Esophagus squamous epithelium (tissue), 5 donors: ENCODE measurements at regions not wholly inside any gene's neighbourhood (a gene's known extent, or its start where the extent isn't known, plus 50 kb on each side); places are given as distances from the start of the nearest gene placed in this dataset.
"Not testable (repeated sequence)": the region's sequence is repeated elsewhere in the genome, so short reads cannot be mapped to it uniquely, and the experiment has no call there.

Experiments
- DNase-seq: peaks from one replicate; lab custom pipeline; 2025; lab: John Stamatoyannopoulos, UW
- H3K27ac ChIP-seq, 4 donors: fragments of 200-600 bp; sonication (generic); one replicate each; pipeline ENCODE4 v1.5.1; 2016 to 2019; ENCODE audit warnings: mild to moderate bottlenecking in 1 of 4
- H3K27me3 ChIP-seq, 4 donors: fragments of 200-600 bp; sonication (generic); 1 replicate in 3 of 4; 2 replicates in 1 of 4; pipeline versions ENCODE4 v1.5.1 to v1.6.0; 2017 to 2021; ENCODE audit warnings: antibody characterized with exemption in 1 of 4
- H3K36me3 ChIP-seq, 3 donors: fragments of 200-600 bp; sonication (generic); one replicate each; pipeline ENCODE4 v1.5.1; 2016 to 2019
- H3K4me1 ChIP-seq, 3 donors: fragments of 200-600 bp; sonication (generic); one replicate each; pipeline ENCODE4 v1.5.1; 2017 to 2019
- H3K4me3 ChIP-seq, 4 donors: fragments of 200-600 bp; sonication (generic); 1 replicate in 3 of 4; 2 replicates in 1 of 4; pipeline ENCODE4 v1.5.1; 2016 to 2019; ENCODE audit warnings: mild to moderate bottlenecking in 2 of 4, moderate library complexity in 1 of 4
- H3K9me3 ChIP-seq, 3 donors: fragments of 200-600 bp; sonication (generic); one replicate each; pipeline ENCODE4 v1.5.1; 2016 to 2019
- CTCF ChIP-seq, 6 experiments: fragments of 450-650 bp in 4 of 6; fragments of 200-600 bp in 2 of 6; sonication (generic) in 2 of 6; IDR thresholded peaks; one replicate each; pipeline ENCODE4 v1.5.1; 2016 to 2019; ENCODE audit warnings: antibody characterized with exemption in 6 of 6, mild to moderate bottlenecking in 4 of 6, moderate library complexity in 4 of 6
- POLR2A ChIP-seq, 4 donors: fragments of 450-650 bp; IDR thresholded peaks; one replicate each; pipeline ENCODE4 v1.6.1; 2017; ENCODE audit warnings: antibody characterized with exemption in 4 of 4, mild to moderate bottlenecking in 4 of 4, moderate library complexity in 3 of 4
- WGBS, 2 donors: methylation state at CpG; one replicate each; pipeline ENCODE4 v1.1.5; 2018; 5-methylcytosine and 5-hydroxymethylcytosine counted together
- intact Hi-C: fragments of 100-400 bp; cut with DNase I; formaldehyde crosslinking; loops from one replicate; pipeline ENCODE4 v1.15.0; 2022
- donor health status: DM: yes; HTN: yes; CAD: no.

- WGBS, 2 donors, result 68 to 71% methylated on average over 3 to 10 of the region's 18 CpGs
- Histone ChIP-seq H3K9me3 (peaks cover 0 to under 1% (median 0%) of the 10 kb centered on the region in 3 donors), H3K4me3 (no peak overlapping the region), H3K36me3 (no peaks in the 10 kb centered on the region), H3K27ac (no peak overlapping the region), H3K4me1 (no peaks in the 10 kb centered on the region), H3K27me3 (peaks cover 0 to 11% (median 0%) of the 10 kb centered on the region in 4 donors)
- TF ChIP-seq CTCF (IDR thresholded peaks at IDR 0.05), result no peak
- no peak for TF ChIP-seq POLR2A (IDR thresholded peaks at IDR 0.05)
- no peak for DNase-seq
- intact Hi-C loops, result no loop called here
These were observed 69.4 kb upstream of the COL5A1 start for GRCh38 chr9:134571946-134572917.

- DNase-seq, H3K4me3 ChIP-seq, intact Hi-C loops, H3K27ac ChIP-seq, H3K36me3 ChIP-seq, H3K4me1 ChIP-seq, H3K9me3 ChIP-seq: not testable (repeated sequence)
- peaks cover 0 to 34% (median 0%) of the 10 kb centered on the region in 4 donors for H3K27me3 ChIP-seq
- WGBS, 2 donors, result 60% methylated on average over 2 of the region's 6 CpGs; no CpG with 5 or more reads in 1 of the 2 donors
These were observed 66.9 kb upstream of the COL5A1 start for GRCh38 chr9:134574686-134575085.

- H3K9me3 ChIP-seq, result no peaks in the 10 kb centered on the region
- intact Hi-C loops, result no loop called here
- H3K4me3 ChIP-seq, result no peak overlapping the region
- peaks cover 0 to 36% (median 0%) of the 10 kb centered on the region in 4 donors for H3K27me3 ChIP-seq
- DNase-seq, result no peak
- H3K36me3 ChIP-seq, result no peaks in the 10 kb centered on the region
- TF ChIP-seq POLR2A (IDR thresholded peaks at IDR 0.05), result no peak
- no peak for TF ChIP-seq CTCF (IDR thresholded peaks at IDR 0.05)
- H3K4me1 ChIP-seq, result no peaks in the 10 kb centered on the region
- no peak overlapping the region for H3K27ac ChIP-seq
- 75 to 82% methylated on average over 8 to 10 of the region's 14 CpGs for WGBS, 2 donors
These were observed 66.3 kb upstream of the COL5A1 start for GRCh38 chr9:134575103-134575900.

- Histone ChIP-seq H3K9me3 (no peaks in the 10 kb centered on the region), H3K27ac (no peak overlapping the region), H3K27me3 (peaks cover 0 to 36% (median 0%) of the 10 kb centered on the region in 4 donors), H3K36me3 (no peaks in the 10 kb centered on the region), H3K4me1 (no peaks in the 10 kb centered on the region), H3K4me3 (no peak overlapping the region)
- intact Hi-C loops, result no loop called here
- TF ChIP-seq POLR2A (IDR thresholded peaks at IDR 0.05) (no peak), CTCF (IDR thresholded peaks at IDR 0.05) (no peak)
- 40 to 65% methylated on average over 2 to 3 of the region's 3 CpGs for WGBS, 2 donors
- no peak for DNase-seq
These were observed 65.8 kb upstream of the COL5A1 start for GRCh38 chr9:134575901-134576176.

- H3K4me1 ChIP-seq, result no peaks in the 10 kb centered on the region
- 70 to 78% methylated on average over 9 to 11 of the region's 18 CpGs for WGBS, 2 donors
- no peak for DNase-seq
- H3K36me3 ChIP-seq, result no peaks in the 10 kb centered on the region
- no peak overlapping the region for H3K27ac ChIP-seq
- no peak for TF ChIP-seq POLR2A (IDR thresholded peaks at IDR 0.05)
- TF ChIP-seq CTCF (IDR thresholded peaks at IDR 0.05), result no peak
- no peak overlapping the region for H3K4me3 ChIP-seq
- no peaks in the 10 kb centered on the region for H3K9me3 ChIP-seq
- intact Hi-C loops, result no loop called here
- peaks cover 0 to 20% (median 0%) of the 10 kb centered on the region in 4 donors for H3K27me3 ChIP-seq
These were observed 56.5 kb upstream of the COL5A1 start for GRCh38 chr9:134585021-134585561.
